Gastrocnemius medialis (tissue), 4 donors: ENCODE measurements at regions not wholly inside any gene's neighbourhood (a gene's known extent, or its start where the extent isn't known, plus 50 kb on each side); places are given as distances from the start of the nearest gene placed in this dataset.

Experiments
- CTCF ChIP-seq, 5 experiments: fragments of 450-650 bp in 3 of 5; fragments of 200-600 bp in 2 of 5; sonication (generic) in 2 of 5; IDR thresholded peaks in 4 of 5; conservative IDR thresholded peaks in 1 of 5; 1 replicate in 4 of 5; 2 replicates in 1 of 5; pipeline ENCODE4 v1.5.1; 2016 to 2019; ENCODE audit warnings: antibody characterized with exemption in 5 of 5, mild to moderate bottlenecking in 3 of 5, moderate library complexity in 3 of 5
- POLR2A ChIP-seq, 2 donors: fragments of 450-650 bp; IDR thresholded peaks; one replicate each; pipeline ENCODE4 v1.6.1; 2017; ENCODE audit warnings: antibody characterized with exemption in 2 of 2, mild to moderate bottlenecking in 2 of 2, moderate library complexity in 2 of 2

GRCh38 chr2:41448221-41448620 lies 599.6 kb upstream of the PKDCC start:
- TF ChIP-seq POLR2A (IDR thresholded peaks at IDR 0.05) (no peak), CTCF (IDR thresholded peaks at IDR 0.05 in 4 of 5, conservative IDR thresholded peaks at IDR 0.05 in 1 of 5) (no peak)
